ENCODE measurements at regions not wholly inside any gene's neighbourhood (a gene's known extent, or its start where the extent isn't known, plus 50 kb on each side); places are given as distances from the start of the nearest gene placed in this dataset.

DNA sequence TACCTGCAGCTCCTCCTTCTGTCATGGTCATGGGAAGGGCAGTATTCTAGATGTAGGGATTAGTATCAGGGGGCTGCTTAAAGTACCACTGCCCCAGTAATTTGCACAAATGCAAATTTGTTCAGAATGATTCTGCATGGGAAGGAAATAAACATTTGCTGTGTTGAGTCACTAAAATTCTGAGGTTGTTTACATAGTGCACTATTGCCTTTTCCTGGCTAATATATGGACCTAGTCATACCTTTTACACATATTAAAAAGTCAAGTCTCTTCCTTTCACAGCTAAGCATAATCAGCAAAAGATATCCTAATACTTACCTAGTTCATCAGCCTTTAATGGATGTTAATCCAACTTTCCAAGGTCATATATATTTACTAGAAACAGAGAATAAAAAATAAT, 746.4 kb upstream of the NR2F2 start:
- no peak overlapping the region for H2BK12ac ChIP-seq (ENCODE audit: low read length)
- no peak overlapping the region for H3K4me3 ChIP-seq (ENCODE audit: low read depth, low read length)
- peaks cover 0 to 2% of the 10 kb centered on the region in 2 experiments for H3K36me3 ChIP-seq (ENCODE audit: control insufficient read depth in 1 of 2, insufficient read depth in 2 of 2, low read length in 2 of 2)
- no peak overlapping the region for H4K8ac ChIP-seq (ENCODE audit: low read depth, low read length)
- no peak for DNase-seq
- H3K23ac ChIP-seq (ENCODE audit: low read length): no peak overlapping the region
- H3K79me2 ChIP-seq (ENCODE audit: control insufficient read depth, insufficient read depth, low read length, poor library complexity): no peaks in the 10 kb centered on the region
- no peak overlapping the region for H2BK5ac ChIP-seq (ENCODE audit: low read depth, low read length, poor library complexity)
- H2BK120ac ChIP-seq (ENCODE audit: insufficient read depth, low read length, poor library complexity): no peak overlapping the region
- H3K27me3 ChIP-seq (ENCODE audit: insufficient read depth, low read length): no peaks in the 10 kb centered on the region
- H2AK5ac ChIP-seq (ENCODE audit: low read length): no peak overlapping the region
- H3K4me2 ChIP-seq (ENCODE audit: low read length): no peak overlapping the region
- no peak overlapping the region for H3K4ac ChIP-seq (ENCODE audit: low read depth, low read length)
- no peak overlapping the region for H4K12ac ChIP-seq (ENCODE audit: low read depth, low read length)
- H3K9me3 ChIP-seq (ENCODE audit: insufficient read depth, low read depth, low read length): no peaks in the 10 kb centered on the region
- no peak overlapping the region for H3K18ac ChIP-seq (ENCODE audit: low read length)
- no peaks in the 10 kb centered on the region for H3K4me1 ChIP-seq (ENCODE audit: control insufficient read depth in 1 of 2, insufficient read depth in 2 of 2, low read length in 2 of 2)
- H2AFZ ChIP-seq (ENCODE audit: insufficient read depth, low read length, poor library complexity): no peak overlapping the region
- no peak overlapping the region for H3K27ac ChIP-seq (ENCODE audit: low read depth, low read length)
- no peaks in the 10 kb centered on the region for H3K79me1 ChIP-seq (ENCODE audit: low read length)
- no peak overlapping the region for H3K14ac ChIP-seq (ENCODE audit: low read length)
- H4K91ac ChIP-seq (ENCODE audit: low read depth, low read length): no peak overlapping the region
- H3K9ac ChIP-seq (ENCODE audit: low read length): no peak overlapping the region

DNA sequence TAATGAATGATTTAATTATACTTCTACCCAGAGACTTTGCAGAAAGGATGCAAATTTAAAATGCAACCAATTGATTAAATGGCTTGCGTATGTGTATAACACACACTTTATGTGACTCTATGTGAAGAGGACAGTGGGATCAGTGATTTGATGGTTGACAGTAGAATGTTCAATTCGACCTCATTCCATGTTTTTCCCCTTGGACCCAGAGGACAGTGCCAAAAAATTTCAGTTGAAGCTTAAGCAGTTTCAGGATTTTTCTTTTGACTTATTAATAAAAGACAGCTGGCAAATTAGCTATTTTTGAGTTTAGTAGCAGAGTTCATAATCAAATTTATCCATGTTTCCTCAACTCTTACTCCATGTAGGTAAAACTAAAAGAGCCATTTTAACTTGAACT, 742.4 kb upstream of the NR2F2 start:
- Histone ChIP-seq H3K9ac (ENCODE audit: low read length) (no peak overlapping the region), H3K27ac (ENCODE audit: low read depth, low read length) (no peak overlapping the region), H4K12ac (ENCODE audit: low read depth, low read length) (no peak overlapping the region), H4K8ac (ENCODE audit: low read depth, low read length) (no peak overlapping the region), H3K23ac (ENCODE audit: low read length) (no peak overlapping the region), H3K4me3 (ENCODE audit: low read depth, low read length) (no peak overlapping the region), H2AK5ac (ENCODE audit: low read length) (no peak overlapping the region), H3K4me2 (ENCODE audit: low read length) (no peak overlapping the region), H3K36me3 (ENCODE audit: control insufficient read depth in 1 of 2, insufficient read depth in 2 of 2, low read length in 2 of 2) (peaks cover 0 to 2% of the 10 kb centered on the region in 2 experiments), H3K4me1 (ENCODE audit: control insufficient read depth in 1 of 2, insufficient read depth in 2 of 2, low read length in 2 of 2) (no peaks in the 10 kb centered on the region), H3K79me2 (ENCODE audit: control insufficient read depth, insufficient read depth, low read length, poor library complexity) (no peaks in the 10 kb centered on the region), H3K9me3 (ENCODE audit: insufficient read depth, low read depth, low read length) (no peaks in the 10 kb centered on the region), H3K14ac (ENCODE audit: low read length) (no peak overlapping the region), H3K18ac (ENCODE audit: low read length) (no peak overlapping the region), H3K79me1 (ENCODE audit: low read length) (no peaks in the 10 kb centered on the region), H2BK5ac (ENCODE audit: low read depth, low read length, poor library complexity) (no peak overlapping the region), H3K4ac (ENCODE audit: low read depth, low read length) (no peak overlapping the region), H2AFZ (ENCODE audit: insufficient read depth, low read length, poor library complexity) (no peak overlapping the region), H3K27me3 (ENCODE audit: insufficient read depth, low read length) (no peaks in the 10 kb centered on the region), H2BK12ac (ENCODE audit: low read length) (no peak overlapping the region), H2BK120ac (ENCODE audit: insufficient read depth, low read length, poor library complexity) (no peak overlapping the region), H4K91ac (ENCODE audit: low read depth, low read length) (no peak overlapping the region)
- DNase-seq: no peak
- WGBS (ENCODE audit: extremely low coverage, insufficient coverage, insufficient read length): no CpG with 5 or more reads among the region's 2 CpGs

DNA sequence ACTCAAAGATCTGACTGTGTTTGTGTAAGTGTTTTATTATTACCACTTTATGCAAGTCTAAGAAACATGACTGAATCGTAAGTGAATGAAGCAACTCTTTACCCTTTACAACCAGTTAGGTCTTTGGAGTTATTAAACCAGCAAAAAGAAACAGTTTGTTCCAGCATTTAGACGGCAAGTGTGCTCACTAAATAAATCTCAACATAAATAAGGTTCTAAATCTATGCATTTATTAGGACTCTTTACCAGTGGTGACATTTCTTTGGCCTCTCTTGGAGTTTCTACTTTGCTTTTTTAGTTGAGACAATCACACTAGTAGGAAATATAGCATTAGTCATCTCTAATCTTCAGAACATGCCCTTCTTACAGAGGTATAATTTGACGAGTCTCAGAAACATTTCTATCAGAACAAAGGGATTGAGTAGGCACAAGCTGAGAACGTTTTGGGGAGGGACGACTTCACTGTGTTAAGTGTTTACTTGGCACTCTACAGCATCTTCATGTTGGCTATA, 739.9 kb upstream of the NR2F2 start:
- DNase-seq: no peak
- no peak overlapping the region for H4K8ac ChIP-seq (ENCODE audit: low read depth, low read length)
- no peaks in the 10 kb centered on the region for H3K79me2 ChIP-seq (ENCODE audit: control insufficient read depth, insufficient read depth, low read length, poor library complexity)
- H3K23ac ChIP-seq (ENCODE audit: low read length): no peak overlapping the region
- H3K4me2 ChIP-seq (ENCODE audit: low read length): no peak overlapping the region
- no peak overlapping the region for H2BK120ac ChIP-seq (ENCODE audit: insufficient read depth, low read length, poor library complexity)
- no peak overlapping the region for H2AK5ac ChIP-seq (ENCODE audit: low read length)
- no peak overlapping the region for H4K91ac ChIP-seq (ENCODE audit: low read depth, low read length)
- H2BK5ac ChIP-seq (ENCODE audit: low read depth, low read length, poor library complexity): no peak overlapping the region
- no CpG with 5 or more reads among the region's 5 CpGs for WGBS (ENCODE audit: extremely low coverage, insufficient coverage, insufficient read length)
- H3K79me1 ChIP-seq (ENCODE audit: low read length): no peaks in the 10 kb centered on the region
- H3K9me3 ChIP-seq (ENCODE audit: insufficient read depth, low read depth, low read length): no peaks in the 10 kb centered on the region
- H3K27ac ChIP-seq (ENCODE audit: low read depth, low read length): no peak overlapping the region
- H4K12ac ChIP-seq (ENCODE audit: low read depth, low read length): no peak overlapping the region
- H2BK12ac ChIP-seq (ENCODE audit: low read length): no peak overlapping the region
- no peak overlapping the region for H2AFZ ChIP-seq (ENCODE audit: insufficient read depth, low read length, poor library complexity)
- H3K4ac ChIP-seq (ENCODE audit: low read depth, low read length): no peak overlapping the region
- H3K9ac ChIP-seq (ENCODE audit: low read length): no peak overlapping the region
- no peaks in the 10 kb centered on the region for H3K27me3 ChIP-seq (ENCODE audit: insufficient read depth, low read length)
- no peak overlapping the region for H3K4me3 ChIP-seq (ENCODE audit: low read depth, low read length)
- no peaks in the 10 kb centered on the region for H3K4me1 ChIP-seq (ENCODE audit: control insufficient read depth in 1 of 2, insufficient read depth in 2 of 2, low read length in 2 of 2)
- H3K18ac ChIP-seq (ENCODE audit: low read length): no peak overlapping the region
- H3K14ac ChIP-seq (ENCODE audit: low read length): no peak overlapping the region
- peaks cover 0 to 2% of the 10 kb centered on the region in 2 experiments for H3K36me3 ChIP-seq (ENCODE audit: control insufficient read depth in 1 of 2, insufficient read depth in 2 of 2, low read length in 2 of 2)

- H2AK5ac ChIP-seq (ENCODE audit: low read length): no peak overlapping the region
- H3K14ac ChIP-seq (ENCODE audit: low read length): no peak overlapping the region
- H3K79me2 ChIP-seq (ENCODE audit: control insufficient read depth, insufficient read depth, low read length, poor library complexity): no peaks in the 10 kb centered on the region
- H3K18ac ChIP-seq (ENCODE audit: low read length): no peak overlapping the region
- H3K79me1 ChIP-seq (ENCODE audit: low read length): no peaks in the 10 kb centered on the region
- no peaks in the 10 kb centered on the region for H3K9me3 ChIP-seq (ENCODE audit: insufficient read depth, low read depth, low read length)
- H2AFZ ChIP-seq (ENCODE audit: insufficient read depth, low read length, poor library complexity): no peak overlapping the region
- DNase-seq: no peak
- no peak overlapping the region for H3K4me2 ChIP-seq (ENCODE audit: low read length)
- no peak overlapping the region for H3K9ac ChIP-seq (ENCODE audit: low read length)
- H4K8ac ChIP-seq (ENCODE audit: low read depth, low read length): no peak overlapping the region
- no peaks in the 10 kb centered on the region for H3K27me3 ChIP-seq (ENCODE audit: insufficient read depth, low read length)
- H4K91ac ChIP-seq (ENCODE audit: low read depth, low read length): no peak overlapping the region
- no peak overlapping the region for H3K4ac ChIP-seq (ENCODE audit: low read depth, low read length)
- H3K4me1 ChIP-seq (ENCODE audit: control insufficient read depth in 1 of 2, insufficient read depth in 2 of 2, low read length in 2 of 2): no peaks in the 10 kb centered on the region
- no CpG with 5 or more reads among the region's 5 CpGs for whole genome bisulfite sequencing (ENCODE audit: extremely low coverage, insufficient coverage, insufficient read length)
- no peak overlapping the region for H4K12ac ChIP-seq (ENCODE audit: low read depth, low read length)
- H3K4me3 ChIP-seq (ENCODE audit: low read depth, low read length): no peak overlapping the region
- no peaks in the 10 kb centered on the region for H3K36me3 ChIP-seq (ENCODE audit: control insufficient read depth in 1 of 2, insufficient read depth in 2 of 2, low read length in 2 of 2)
- H3K23ac ChIP-seq (ENCODE audit: low read length): no peak overlapping the region
- no peak overlapping the region for H2BK12ac ChIP-seq (ENCODE audit: low read length)
- H3K27ac ChIP-seq (ENCODE audit: low read depth, low read length): no peak overlapping the region
- no peak overlapping the region for H2BK5ac ChIP-seq (ENCODE audit: low read depth, low read length, poor library complexity)
- H2BK120ac ChIP-seq (ENCODE audit: insufficient read depth, low read length, poor library complexity): no peak overlapping the region
These were observed 739.2 kb upstream of the NR2F2 start for GRCh38 chr15:95591270-95591669.

Data from trophoblast cell (in vitro differentiated cells and primary cell).